OCI-M2 (cell line): ENCODE measurements at regions not wholly inside any gene's neighbourhood (a gene's known extent, or its start where the extent isn't known, plus 50 kb on each side); places are given as distances from the start of the nearest gene placed in this dataset.
"Not testable (repeated sequence)": the region's sequence is repeated elsewhere in the genome, so short reads cannot be mapped to it uniquely, and the experiment has no call there.

Source experiments
- DNase-seq: peaks from one replicate; lab custom pipeline; 2025; ENCODE audit not compliant: unreplicated experiment; lab: John Stamatoyannopoulos, UW

- DNase-seq: no peak
Measured at GRCh38 chr5:57658018-57658417, 175.4 kb upstream of the ACTBL2 start.

DNA sequence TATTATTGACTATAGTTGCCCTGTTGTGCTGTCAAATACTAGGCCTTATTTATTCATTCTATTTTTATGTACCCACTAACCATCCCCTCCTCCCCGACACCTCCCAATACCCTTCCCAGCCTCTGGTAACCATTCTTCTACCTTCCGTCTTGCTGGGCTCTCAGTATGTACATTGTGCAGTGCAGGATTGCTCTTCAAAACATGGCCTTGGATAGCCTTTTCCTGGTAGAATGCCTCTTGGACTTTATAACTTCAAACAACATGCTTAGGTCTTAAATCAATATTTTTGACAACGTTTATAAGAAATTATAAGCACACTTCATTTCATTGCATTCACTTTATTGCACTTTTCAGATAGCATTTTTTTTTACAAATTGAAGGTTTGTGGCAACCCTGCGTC is 172.6 kb upstream of the ACTBL2 start:
- no peak for DNase-seq

DNA sequence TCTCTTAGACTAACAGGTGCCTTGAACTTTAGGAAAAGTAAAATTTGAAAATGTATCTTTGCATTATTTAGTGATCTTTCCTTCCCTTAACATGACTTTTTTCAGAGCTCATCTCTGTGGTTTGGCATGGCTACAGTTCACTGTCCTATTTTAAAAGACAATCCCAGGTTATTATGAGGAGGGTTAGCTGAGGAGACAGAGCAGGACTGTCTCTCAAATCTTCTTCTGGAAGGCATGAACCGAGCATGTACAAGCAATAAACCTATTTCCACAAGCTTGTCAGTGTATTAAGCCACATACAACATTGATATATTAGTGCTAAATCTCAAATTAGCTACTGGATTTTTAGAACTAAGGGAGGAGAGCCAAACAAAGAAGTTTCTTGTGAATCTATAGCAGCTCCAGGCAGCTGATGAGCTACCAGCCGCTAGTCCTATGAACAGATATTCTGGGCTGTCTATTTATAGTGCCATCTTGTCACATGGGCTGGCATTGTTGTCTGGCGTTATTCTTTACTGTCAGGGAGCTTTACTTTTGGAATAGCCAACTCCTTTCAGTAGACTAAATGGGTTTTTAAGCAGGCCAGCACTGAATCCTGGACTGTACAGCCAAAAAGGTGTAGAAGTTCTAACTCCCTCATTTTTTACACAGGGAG is 171.2 kb upstream of the ACTBL2 start:
- DNase-seq: no peak

DNA sequence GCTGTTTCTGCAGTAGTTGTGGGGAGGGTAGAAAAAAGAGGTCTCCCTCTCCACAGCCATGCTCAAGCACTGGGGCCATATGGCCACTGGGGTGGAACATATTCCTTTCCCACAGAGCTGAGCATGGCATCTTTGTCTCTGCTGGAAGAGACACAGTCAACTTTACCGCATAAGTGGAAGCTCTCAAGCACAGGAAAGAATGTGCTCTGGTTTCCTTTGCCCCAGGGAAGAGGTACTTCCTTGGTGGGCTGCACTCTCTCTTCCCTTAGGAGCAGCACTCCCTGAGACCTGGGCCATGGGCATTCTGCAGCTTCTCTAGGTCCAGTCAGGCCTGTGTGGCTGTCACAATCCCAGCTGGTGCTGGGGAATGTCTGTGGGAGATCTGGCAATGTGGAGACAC is 168.5 kb upstream of the ACTBL2 start:
- DNase-seq: no peak

DNA sequence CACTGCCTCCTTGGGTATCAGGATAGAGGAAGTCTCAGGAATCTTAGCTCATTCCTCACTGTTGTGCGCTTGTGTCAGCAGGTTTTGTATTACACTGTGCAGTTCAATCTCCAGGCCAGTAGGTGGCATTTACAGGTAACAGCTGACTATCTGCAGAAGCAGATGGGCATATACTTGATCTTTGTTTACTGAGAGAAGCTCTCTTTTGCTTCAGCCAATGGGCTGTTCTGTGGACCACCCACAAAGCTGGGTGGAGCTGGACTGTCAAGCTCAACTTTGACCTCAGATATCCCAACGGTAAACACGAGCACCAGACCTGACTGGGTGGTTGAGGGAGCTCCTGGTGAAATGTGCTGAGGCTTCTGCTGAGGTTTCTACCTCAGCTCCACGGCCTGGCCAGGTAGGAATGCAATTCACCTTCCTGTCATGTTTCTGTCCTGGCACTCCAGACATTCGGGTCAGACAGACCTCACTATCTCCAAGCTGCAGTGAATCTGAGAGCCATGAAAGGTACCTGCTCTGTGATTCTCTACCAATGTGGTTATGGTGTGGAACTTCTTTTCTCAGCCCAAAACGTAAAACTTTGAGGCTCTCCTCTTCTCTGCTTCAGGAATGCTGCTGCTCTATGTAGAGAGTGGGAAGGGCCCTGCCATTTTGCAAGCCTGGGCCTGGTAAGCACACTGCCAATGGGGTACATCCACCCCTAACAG is 167.9 kb upstream of the ACTBL2 start:
- DNase-seq: no peak

GRCh38 chr5:57642698-57643097 is 160.1 kb upstream of the ACTBL2 start:
- no peak for DNase-seq

- no peak for DNase-seq
Measured at GRCh38 chr5:57642066-57642465, 159.5 kb upstream of the ACTBL2 start.

- DNase-seq: no peak
Measured at GRCh38 chr5:57635146-57635777, 152.7 kb upstream of the ACTBL2 start.

- DNase-seq: no peak
Measured at GRCh38 chr5:57632937-57633336, 150.3 kb upstream of the ACTBL2 start.

GRCh38 chr5:57631139-57631538 is 148.5 kb upstream of the ACTBL2 start:
- DNase-seq: not testable (repeated sequence)

DNA sequence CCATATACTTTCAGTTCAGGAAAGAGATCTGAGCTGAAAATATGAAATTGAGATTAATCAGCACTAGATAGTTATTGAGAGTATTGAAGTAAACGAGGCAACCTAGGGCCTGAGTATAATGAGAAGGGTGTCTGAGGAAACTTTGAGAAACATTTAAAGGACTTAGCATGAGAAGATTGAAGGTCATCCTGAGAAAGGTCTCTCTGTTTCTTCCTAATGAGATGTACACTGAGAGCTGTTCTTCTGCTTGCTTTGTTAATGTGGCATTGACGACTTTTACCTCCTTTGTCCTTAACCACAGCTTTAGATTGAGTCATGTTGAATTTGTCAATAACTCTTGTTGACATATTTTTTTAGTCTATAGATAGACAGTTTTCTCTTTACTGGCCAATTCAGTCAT is 145.1 kb upstream of the ACTBL2 start:
- DNase-seq: no peak

DNA sequence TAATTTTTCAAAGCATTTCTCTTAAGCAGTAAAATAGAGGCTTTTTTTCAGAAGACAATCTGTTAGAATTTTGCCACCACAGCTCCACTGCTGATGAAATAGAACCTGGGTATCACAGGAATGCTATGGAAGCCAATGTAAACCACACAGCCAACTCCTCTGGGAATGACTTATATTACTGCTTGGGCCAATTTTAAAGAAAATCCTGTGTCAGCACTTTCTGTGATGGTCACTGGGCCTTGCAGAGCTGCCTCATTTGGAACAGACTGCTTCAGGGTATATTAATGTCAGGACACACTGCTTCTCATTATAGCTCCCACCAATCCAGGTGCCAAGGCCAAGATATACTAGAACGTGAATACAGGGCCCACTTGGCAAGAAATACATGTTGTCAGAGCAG is 144.1 kb upstream of the ACTBL2 start:
- DNase-seq: no peak

DNA sequence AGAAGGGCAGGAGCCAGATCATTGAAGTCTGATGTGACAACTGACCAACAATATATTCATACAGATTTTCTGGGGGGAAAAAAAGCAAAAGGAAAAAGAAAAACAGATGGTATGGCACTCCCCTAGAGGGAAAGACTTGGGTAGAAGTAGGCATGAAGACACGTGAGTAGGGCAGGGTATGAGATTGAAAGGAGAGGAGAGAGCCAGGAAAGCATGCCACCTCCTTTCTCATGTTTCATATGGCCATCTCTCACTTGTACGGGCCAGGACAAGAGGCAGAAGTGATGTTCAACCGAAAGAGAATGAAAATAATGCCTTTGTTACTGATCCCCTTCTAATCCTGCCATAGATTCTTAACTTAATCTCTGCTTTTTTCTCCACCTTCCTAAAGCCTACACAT is 139.0 kb upstream of the ACTBL2 start:
- DNase-seq: no peak

DNA sequence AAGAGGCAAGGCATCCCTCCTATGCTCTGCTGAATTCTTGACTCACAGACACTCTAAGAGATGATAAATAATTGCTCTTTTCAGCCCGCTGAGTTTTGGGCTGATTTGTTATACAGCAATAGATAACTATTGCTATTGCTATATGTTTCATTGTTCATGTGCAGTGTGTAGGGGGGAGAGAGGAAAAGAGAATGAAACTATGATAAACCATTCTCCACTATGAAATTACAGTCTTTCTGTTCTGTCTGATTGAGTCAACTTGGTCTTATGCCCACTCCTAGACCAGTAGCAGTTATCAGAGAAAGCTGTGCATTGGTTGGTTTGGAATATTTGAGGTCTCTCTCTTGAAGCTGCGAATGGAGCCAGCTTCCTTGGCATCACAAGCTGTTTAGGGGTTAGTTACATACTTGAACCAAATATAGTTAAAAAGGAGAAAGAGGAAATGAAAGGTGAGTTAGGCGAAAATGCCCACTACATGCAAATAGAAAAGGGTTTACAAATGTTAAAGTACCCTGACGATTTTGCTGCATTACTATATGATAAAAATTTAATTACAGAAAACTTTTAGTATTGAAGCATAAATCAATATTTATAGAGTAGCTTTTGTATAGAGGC is 136.3 kb upstream of the ACTBL2 start:
- no peak for DNase-seq

GRCh38 chr5:57613741-57614140 is 131.1 kb upstream of the ACTBL2 start:
- DNase-seq: no peak

GRCh38 chr5:57611177-57611576 is 128.6 kb upstream of the ACTBL2 start:
- no peak for DNase-seq

DNA sequence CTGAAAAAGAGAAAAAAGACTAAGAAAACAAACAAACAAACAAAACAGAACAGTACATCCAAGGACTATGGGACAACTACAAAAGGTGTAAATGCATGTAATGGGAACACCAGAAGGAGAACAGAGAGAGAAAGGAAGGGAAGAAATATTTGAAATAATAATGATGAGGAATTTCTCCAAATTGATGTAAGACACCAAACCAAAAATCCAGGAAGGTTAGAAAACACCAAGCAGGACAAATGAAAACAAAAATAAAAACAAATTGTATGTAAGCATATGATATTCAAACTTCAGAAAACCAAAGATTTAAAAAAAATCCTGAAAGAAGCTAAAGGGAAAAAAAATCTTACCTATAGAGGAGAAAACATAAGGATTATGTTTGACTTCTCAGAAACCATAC is 125.9 kb upstream of the ACTBL2 start:
- no peak for DNase-seq

DNA sequence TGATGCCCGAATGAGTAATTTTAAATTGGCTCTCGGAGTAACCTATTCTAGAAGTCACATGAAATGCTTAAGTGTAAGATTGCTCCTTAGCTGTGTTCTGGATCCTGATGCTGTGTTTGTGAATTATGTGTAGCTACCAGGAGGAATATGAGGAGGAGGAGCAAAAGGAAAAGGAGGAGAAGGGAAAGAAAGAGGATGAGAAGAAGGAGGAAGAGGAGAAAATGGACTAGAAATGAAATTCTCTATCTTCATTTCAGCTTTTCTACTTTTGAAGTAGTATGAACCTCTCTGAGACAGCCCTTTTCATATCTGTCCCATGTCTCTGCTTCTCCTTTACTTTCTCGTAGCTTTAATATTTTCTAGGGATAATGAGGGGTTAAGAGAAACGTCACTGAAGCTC is 119.4 kb upstream of the ACTBL2 start:
- no peak for DNase-seq

DNA sequence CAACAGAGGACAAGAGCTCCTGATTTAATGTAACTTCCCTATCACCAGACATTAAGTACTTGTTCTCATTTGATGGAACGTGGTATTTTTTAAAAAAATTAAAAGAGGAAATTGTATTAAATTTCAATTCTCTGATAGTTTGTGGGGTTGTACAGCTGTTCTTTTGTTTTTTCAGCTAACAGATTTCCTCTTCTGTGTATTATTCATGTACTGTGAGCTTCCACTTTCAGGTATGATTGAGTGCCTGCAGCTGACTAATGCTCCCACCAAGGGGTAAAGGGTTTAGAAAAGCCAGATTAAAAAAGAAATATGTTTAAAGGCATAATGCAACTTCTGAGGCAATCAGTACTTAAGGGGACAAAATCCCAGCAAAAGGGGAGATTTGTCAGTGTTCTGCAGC is 117.7 kb upstream of the ACTBL2 start:
- DNase-seq: no peak

GRCh38 chr5:57598756-57599155 is 116.1 kb upstream of the ACTBL2 start:
- no peak for DNase-seq

GRCh38 chr5:57598097-57598496 is 115.5 kb upstream of the ACTBL2 start:
- no peak for DNase-seq

DNA sequence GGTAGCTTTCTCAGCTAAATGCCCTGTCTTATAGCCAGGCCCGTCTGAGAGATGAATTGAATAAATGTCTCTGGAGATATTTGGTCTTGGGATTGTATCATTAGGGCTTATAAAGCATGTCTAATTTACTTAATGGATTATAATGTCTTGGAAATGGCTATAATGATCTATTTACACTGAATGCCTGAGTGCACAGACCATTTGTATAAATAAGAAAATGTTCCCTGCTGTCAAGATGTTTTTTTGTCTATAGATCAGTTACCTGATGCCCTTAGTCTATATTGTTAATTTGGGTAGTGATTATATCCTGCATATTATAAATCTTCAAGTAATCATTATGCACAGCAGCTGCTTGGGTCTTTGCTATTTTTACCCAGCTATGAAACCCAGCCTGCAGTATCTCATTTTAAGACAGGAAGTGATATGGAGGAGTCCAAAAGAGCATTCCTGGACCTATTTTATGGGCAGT is 112.9 kb upstream of the ACTBL2 start:
- no peak for DNase-seq
